ENCODE measurements at regions not wholly inside any gene's neighbourhood (a gene's known extent, or its start where the extent isn't known, plus 50 kb on each side); places are given as distances from the start of the nearest gene placed in this dataset.

- peak in 1 of 2 experiments; percentile 33 for DNase-seq
Observed at GRCh38 chr3:195001961-195002861, 268.7 kb downstream of the XXYLT1 start.

GRCh38 chr3:195003006-195003892 lies 267.7 kb downstream of the XXYLT1 start:
- DNase-seq, result peak in 1 of 2 experiments; percentile 9

GRCh38 chr3:195003893-195004289 lies 267.1 kb downstream of the XXYLT1 start:
- DNase-seq, result no peak

GRCh38 chr3:195004512-195005250 lies 266.3 kb downstream of the XXYLT1 start:
- DNase-seq, result peak in 1 of 2 experiments; percentile 4

- no peak for DNase-seq
Observed at GRCh38 chr3:195005251-195005620, 265.7 kb downstream of the XXYLT1 start.

- no peak for DNase-seq
Observed at GRCh38 chr3:195005759-195006510, 265.0 kb downstream of the XXYLT1 start.

- DNase-seq, result no peak
Observed at GRCh38 chr3:195007151-195007550, 263.8 kb downstream of the XXYLT1 start.

- no peak for DNase-seq
Observed at GRCh38 chr3:195007766-195008165, 263.2 kb downstream of the XXYLT1 start.

GRCh38 chr3:195008816-195009215 lies 262.1 kb downstream of the XXYLT1 start:
- no peak for DNase-seq

GRCh38 chr3:195009616-195010015 lies 261.3 kb downstream of the XXYLT1 start:
- DNase-seq, result no peak

- DNase-seq, result no peak
Observed at GRCh38 chr3:195010551-195011100, 260.3 kb downstream of the XXYLT1 start.

GRCh38 chr3:195011231-195011834 lies 259.6 kb downstream of the XXYLT1 start:
- DNase-seq, result no peak

- DNase-seq, result no peak
Observed at GRCh38 chr3:195012100-195012499, 258.9 kb downstream of the XXYLT1 start.

GRCh38 chr3:195012571-195012970 lies 258.4 kb downstream of the XXYLT1 start:
- no peak for DNase-seq

GRCh38 chr3:195013411-195014361 lies 257.3 kb downstream of the XXYLT1 start:
- no peak for DNase-seq

GRCh38 chr3:195015021-195015420 lies 255.9 kb downstream of the XXYLT1 start:
- DNase-seq, result no peak

GRCh38 chr3:195017151-195017550 lies 253.8 kb downstream of the XXYLT1 start:
- DNase-seq, result no peak
